Endodermal cell (in vitro differentiated cells): ENCODE measurements at regions not wholly inside any gene's neighbourhood (a gene's known extent, or its start where the extent isn't known, plus 50 kb on each side); places are given as distances from the start of the nearest gene placed in this dataset.

Experiments used
- DNase-seq: peaks from one replicate; pipeline ENCODE4 v3.0.0-alpha.2; 2017
- H3K27ac ChIP-seq: 2 replicates; pipeline ENCODE4 v1.5.1; 2013; ENCODE audit warnings: mild to moderate bottlenecking, low read depth, low read length, moderate library complexity
- H3K27me3 ChIP-seq: 2 replicates; pipeline ENCODE4 v1.6.1; 2013; ENCODE audit warnings: mild to moderate bottlenecking, low read length, moderate library complexity; ENCODE audit not compliant: insufficient read depth, control insufficient read depth, poor library complexity, severe bottlenecking
- H3K36me3 ChIP-seq: 2 replicates; pipeline ENCODE4 v1.7.0; 2013; ENCODE audit warnings: mild to moderate bottlenecking, low read length, moderate library complexity; ENCODE audit not compliant: control insufficient read depth, insufficient read depth
- H3K4me1 ChIP-seq: one replicate; pipeline ENCODE4 v1.7.0; 2013; ENCODE audit warnings: low read length; ENCODE audit not compliant: control insufficient read depth, insufficient read depth
- H3K4me3 ChIP-seq: 2 replicates; pipeline ENCODE4 v1.5.1; 2013; ENCODE audit warnings: mild to moderate bottlenecking, low read length, moderate library complexity
- H3K9ac ChIP-seq: 2 replicates; pipeline ENCODE4 v1.6.1; 2013; ENCODE audit warnings: mild to moderate bottlenecking, low read length, moderate library complexity; ENCODE audit not compliant: poor library complexity, severe bottlenecking; ENCODE audit errors: extremely low read depth
- H3K9me3 ChIP-seq: 2 replicates; pipeline ENCODE4 v1.6.1; 2013; ENCODE audit warnings: mild to moderate bottlenecking, low read length, moderate library complexity; ENCODE audit not compliant: control insufficient read depth
- H3K27ac Mint-ChIP-seq: 2 replicates; pipeline ENCODE4 v1.8.0; 2020; ENCODE audit warnings: mixed read lengths
- H3K27me3 Mint-ChIP-seq: 2 replicates; pipeline ENCODE4 v1.8.0; 2021; ENCODE audit warnings: mild to moderate bottlenecking, mixed read lengths; ENCODE audit not compliant: insufficient read depth
- H3K36me3 Mint-ChIP-seq: 2 replicates; pipeline ENCODE4 v1.8.0; 2020; ENCODE audit warnings: low read depth, mixed read lengths
- H3K4me1 Mint-ChIP-seq: 2 replicates; pipeline ENCODE4 v1.8.0; 2020; ENCODE audit warnings: mixed read lengths
- H3K4me3 Mint-ChIP-seq: 2 replicates; pipeline ENCODE4 v1.8.0; 2020; ENCODE audit warnings: mild to moderate bottlenecking, moderate library complexity, mixed read lengths
- H3K9me3 Mint-ChIP-seq: 2 replicates; pipeline ENCODE4 v1.8.0; 2020; ENCODE audit warnings: mild to moderate bottlenecking, mixed read lengths
- WGBS, 2 experiments: methylation state at CpG; one replicate each; pipeline versions ENCODE4 v1.1.5 to v1.1.7; 2013; ENCODE audit warnings: missing lambda C conversion rate in 2 of 2, mixed read lengths in 1 of 2; ENCODE audit not compliant: insufficient coverage in 1 of 2, insufficient read length in 1 of 2; 5-methylcytosine and 5-hydroxymethylcytosine counted together
- TF ChIP-seq, protein P1 (sequence below): fragments of 200-600 bp; sonication (generic); conservative IDR thresholded peaks from 2 replicates; pipeline ENCODE4 v1.5.0; 2021; ENCODE audit warnings: antibody characterized with exemption, mild to moderate bottlenecking

DNA sequence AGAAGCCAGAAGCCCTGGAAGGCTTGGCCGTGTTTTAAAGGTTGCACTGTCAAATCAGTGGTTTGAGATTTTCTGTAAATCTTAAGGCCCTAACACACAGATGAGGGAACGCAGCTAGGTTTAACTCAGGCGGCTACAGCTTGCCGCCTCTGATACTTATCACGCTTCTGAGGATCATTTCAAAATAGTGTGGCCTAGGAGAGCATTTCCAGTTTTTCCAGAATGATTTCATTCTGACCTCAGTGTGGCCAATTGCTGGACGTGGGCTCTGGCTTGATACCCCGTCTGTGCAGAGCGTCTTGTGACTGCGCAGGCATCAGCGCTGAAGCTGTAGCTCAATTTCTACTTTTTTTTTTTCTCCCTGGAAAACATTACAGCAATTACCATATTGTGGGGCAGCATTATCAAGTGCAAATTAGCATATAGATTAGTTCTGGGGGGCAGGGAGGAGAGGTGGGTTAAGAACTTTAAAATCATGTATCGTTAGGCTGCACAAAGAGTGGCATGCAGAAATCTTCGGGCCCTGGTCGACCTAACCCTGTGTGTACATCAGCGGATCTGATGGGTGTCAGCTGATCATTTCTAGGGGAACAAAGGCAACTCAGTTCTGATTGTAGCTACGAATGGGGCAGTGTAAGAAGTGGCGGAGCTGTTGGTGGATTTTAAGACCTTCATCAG lies 105.0 kb upstream of the EEF1E1 start:
- H3K27me3 ChIP-seq = no peaks in the 10 kb centered on the region
- H3K9ac ChIP-seq = no peak overlapping the region
- Mint-ChIP-seq H3K27me3 (peaks cover 5% of the 10 kb centered on the region), H3K4me3 (no peak overlapping the region), H3K9me3 (no peaks in the 10 kb centered on the region), H3K27ac (no peak overlapping the region), H3K36me3 (no peaks in the 10 kb centered on the region), H3K4me1 (peaks cover 8% of the 10 kb centered on the region)
- no peak overlapping the region for H3K4me3 ChIP-seq
- TF ChIP-seq, protein P1, sequence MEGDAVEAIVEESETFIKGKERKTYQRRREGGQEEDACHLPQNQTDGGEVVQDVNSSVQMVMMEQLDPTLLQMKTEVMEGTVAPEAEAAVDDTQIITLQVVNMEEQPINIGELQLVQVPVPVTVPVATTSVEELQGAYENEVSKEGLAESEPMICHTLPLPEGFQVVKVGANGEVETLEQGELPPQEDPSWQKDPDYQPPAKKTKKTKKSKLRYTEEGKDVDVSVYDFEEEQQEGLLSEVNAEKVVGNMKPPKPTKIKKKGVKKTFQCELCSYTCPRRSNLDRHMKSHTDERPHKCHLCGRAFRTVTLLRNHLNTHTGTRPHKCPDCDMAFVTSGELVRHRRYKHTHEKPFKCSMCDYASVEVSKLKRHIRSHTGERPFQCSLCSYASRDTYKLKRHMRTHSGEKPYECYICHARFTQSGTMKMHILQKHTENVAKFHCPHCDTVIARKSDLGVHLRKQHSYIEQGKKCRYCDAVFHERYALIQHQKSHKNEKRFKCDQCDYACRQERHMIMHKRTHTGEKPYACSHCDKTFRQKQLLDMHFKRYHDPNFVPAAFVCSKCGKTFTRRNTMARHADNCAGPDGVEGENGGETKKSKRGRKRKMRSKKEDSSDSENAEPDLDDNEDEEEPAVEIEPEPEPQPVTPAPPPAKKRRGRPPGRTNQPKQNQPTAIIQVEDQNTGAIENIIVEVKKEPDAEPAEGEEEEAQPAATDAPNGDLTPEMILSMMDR = no peak
- no peaks in the 10 kb centered on the region for H3K36me3 ChIP-seq
- WGBS, 2 experiments = 94 to 98% methylated on average over 15 to 16 of the region's 16 CpGs
- H3K9me3 ChIP-seq = no peaks in the 10 kb centered on the region
- H3K4me1 ChIP-seq = no peaks in the 10 kb centered on the region
- no peak overlapping the region for H3K27ac ChIP-seq
- no peak for DNase-seq

DNA sequence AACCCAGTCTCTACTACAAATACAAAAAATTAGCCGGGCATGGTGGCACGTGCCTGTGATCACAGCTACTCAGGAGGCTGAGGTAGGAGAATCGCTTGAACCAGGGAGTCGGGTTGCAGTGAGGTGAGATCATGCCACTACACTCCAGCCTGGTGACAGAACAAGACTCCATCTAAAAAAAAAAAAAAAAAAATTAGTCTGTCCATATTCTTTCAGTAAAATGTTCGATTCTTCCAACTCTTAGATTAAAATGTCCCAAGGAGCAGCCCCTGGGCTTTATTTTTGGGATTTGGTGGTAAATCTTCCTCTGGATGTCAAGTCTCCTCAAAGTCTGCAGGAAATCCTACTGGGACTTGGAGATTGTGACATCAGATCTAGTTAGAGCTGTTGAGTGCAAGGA lies 101.0 kb upstream of the EEF1E1 start:
- Histone ChIP-seq H3K27ac (no peak overlapping the region), H3K36me3 (no peaks in the 10 kb centered on the region), H3K9me3 (no peaks in the 10 kb centered on the region), H3K27me3 (no peaks in the 10 kb centered on the region), H3K9ac (no peak overlapping the region), H3K4me1 (no peaks in the 10 kb centered on the region), H3K4me3 (no peak overlapping the region)
- 87 to 90% methylated on average over 2 to 5 of the region's 5 CpGs for WGBS, 2 experiments
- H3K9me3 Mint-ChIP-seq = no peaks in the 10 kb centered on the region
- H3K27me3 Mint-ChIP-seq = peaks cover 24% of the 10 kb centered on the region
- peaks cover 11% of the 10 kb centered on the region for H3K4me1 Mint-ChIP-seq
- no peak for DNase-seq
- no peak overlapping the region for H3K27ac Mint-ChIP-seq
- TF ChIP-seq, protein P1 = no peak
- H3K4me3 Mint-ChIP-seq = no peak overlapping the region
- H3K36me3 Mint-ChIP-seq = no peaks in the 10 kb centered on the region

DNA sequence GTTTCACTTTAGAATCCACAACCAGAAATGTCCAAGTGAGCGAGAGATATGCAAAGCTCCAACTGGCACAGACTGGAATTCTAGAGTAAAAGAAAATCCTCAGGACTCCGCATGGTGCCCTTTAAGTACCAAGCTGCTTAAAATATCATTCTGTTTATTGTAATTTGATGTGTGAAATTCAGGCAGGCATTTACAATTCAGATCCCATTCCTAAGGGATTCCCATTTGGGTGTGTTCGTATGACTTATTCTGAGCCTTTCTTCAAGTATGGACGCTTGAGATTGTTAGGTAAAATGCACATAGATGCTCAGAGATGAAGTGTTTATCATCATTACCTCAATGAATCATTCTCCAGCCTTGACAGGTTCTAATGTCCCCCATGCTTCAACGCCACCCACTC lies 99.3 kb upstream of the EEF1E1 start:
- H3K27ac ChIP-seq = no peak overlapping the region
- H3K27me3 Mint-ChIP-seq = peaks cover 24% of the 10 kb centered on the region
- TF ChIP-seq, protein P1 = no peak
- no peaks in the 10 kb centered on the region for H3K27me3 ChIP-seq
- no peak overlapping the region for H3K4me3 Mint-ChIP-seq
- no peaks in the 10 kb centered on the region for H3K36me3 ChIP-seq
- WGBS, 2 experiments = 94 to 100% methylated on average over 1 to 5 of the region's 5 CpGs
- H3K9me3 Mint-ChIP-seq = no peaks in the 10 kb centered on the region
- no peaks in the 10 kb centered on the region for H3K4me1 ChIP-seq
- peaks cover 2% of the 10 kb centered on the region for H3K4me1 Mint-ChIP-seq
- no peaks in the 10 kb centered on the region for H3K36me3 Mint-ChIP-seq
- H3K9me3 ChIP-seq = no peaks in the 10 kb centered on the region
- no peak overlapping the region for H3K4me3 ChIP-seq
- DNase-seq = no peak
- no peak overlapping the region for H3K9ac ChIP-seq
- no peak overlapping the region for H3K27ac Mint-ChIP-seq
